Liver (tissue), 8 donors: ENCODE measurements at regions not wholly inside any gene's neighbourhood (a gene's known extent, or its start where the extent isn't known, plus 50 kb on each side); places are given as distances from the start of the nearest gene placed in this dataset.

Experiments used
- DNase-seq: peaks from one replicate; pipeline ENCODE4 v3.0.0-alpha.2; 2017; ENCODE audit warnings: low spot score
- H3K27ac ChIP-seq, 2 donors: one replicate each; pipeline ENCODE4 v1.7.0; 2013; ENCODE audit warnings: inconsistent platforms in 2 of 2, low read length in 2 of 2, control low read depth in 1 of 2, low read depth in 1 of 2, mild to moderate bottlenecking in 1 of 2
- H3K27me3 ChIP-seq, 4 donors: one replicate each; pipeline versions ENCODE4 v1.6.1 to v1.7.0; 2013; ENCODE audit warnings: low read length in 3 of 4, inconsistent platforms in 1 of 4, mild to moderate bottlenecking in 1 of 4, moderate library complexity in 1 of 4; ENCODE audit not compliant: control insufficient read depth in 4 of 4, insufficient read depth in 4 of 4
- H3K36me3 ChIP-seq, 4 donors: one replicate each; pipeline versions ENCODE4 v1.6.1 to v1.7.0; 2013; ENCODE audit warnings: low read length in 3 of 4, mild to moderate bottlenecking in 3 of 4, low read depth in 1 of 4, moderate library complexity in 1 of 4; ENCODE audit not compliant: control insufficient read depth in 4 of 4, insufficient read depth in 3 of 4
- H3K4me1 ChIP-seq, 4 donors: one replicate each; pipeline versions ENCODE4 v1.6.1 to v1.7.0; 2013; ENCODE audit warnings: low read length in 3 of 4, mild to moderate bottlenecking in 3 of 4, moderate library complexity in 1 of 4; ENCODE audit not compliant: control insufficient read depth in 4 of 4, insufficient read depth in 4 of 4
- H3K4me3 ChIP-seq, 3 donors: one replicate each; pipeline versions ENCODE4 v1.6.1 to v1.7.0; 2013; ENCODE audit warnings: low read length in 3 of 3, control low read depth in 1 of 3, low read depth in 1 of 3, mild to moderate bottlenecking in 1 of 3
- H3K9ac ChIP-seq, 2 donors: one replicate each; pipeline ENCODE4 v1.7.0; 2013; ENCODE audit warnings: low read length in 2 of 2, mild to moderate bottlenecking in 2 of 2, moderate library complexity in 2 of 2, control low read depth in 1 of 2, low read depth in 1 of 2
- H3K9me3 ChIP-seq, 4 donors: one replicate each; pipeline versions ENCODE4 v1.6.1 to v1.7.0; 2013; ENCODE audit warnings: low read length in 3 of 4; ENCODE audit not compliant: control insufficient read depth in 4 of 4
- ATF3 ChIP-seq: IDR thresholded peaks from 2 replicates; pipeline ENCODE4 v1.6.1; 2016; ENCODE audit warnings: antibody characterized with exemption
- CTCF ChIP-seq: fragments of 150-350 bp; IDR thresholded peaks from 2 replicates; pipeline ENCODE4 v1.5.1; 2017; ENCODE audit warnings: improper control_type of control experiment, low read depth, low read length; ENCODE audit not compliant: missing input control
- EGR1 ChIP-seq, 2 donors: IDR thresholded peaks; 2 replicates each; pipeline ENCODE4 v1.6.1; 2016 to 2018; ENCODE audit warnings: antibody characterized with exemption in 2 of 2, low read depth in 2 of 2
- FOXA1 ChIP-seq: IDR thresholded peaks from 2 replicates; pipeline ENCODE4 v1.6.1; 2016; ENCODE audit warnings: antibody characterized with exemption
- FOXA2 ChIP-seq: IDR thresholded peaks from 2 replicates; pipeline ENCODE4 v1.6.1; 2016; ENCODE audit warnings: antibody characterized with exemption
- HNF4A ChIP-seq, 2 donors: conservative IDR thresholded peaks; 2 replicates each; pipeline ENCODE4 v1.6.1; 2016; ENCODE audit warnings: antibody characterized with exemption in 2 of 2, mild to moderate bottlenecking in 2 of 2
- MAX ChIP-seq: IDR thresholded peaks from 2 replicates; pipeline ENCODE4 v1.6.1; 2016; ENCODE audit warnings: antibody characterized with exemption
- NR2F2 ChIP-seq: IDR thresholded peaks from 2 replicates; pipeline ENCODE4 v1.6.1; 2016; ENCODE audit warnings: antibody characterized with exemption
- RAD21 ChIP-seq, 2 donors: IDR thresholded peaks; 2 replicates each; pipeline ENCODE4 v1.6.1; 2016; ENCODE audit warnings: antibody characterized with exemption in 2 of 2, mild to moderate bottlenecking in 2 of 2
- REST ChIP-seq: IDR thresholded peaks from 2 replicates; pipeline ENCODE4 v1.6.1; 2016; ENCODE audit warnings: antibody characterized with exemption, mild to moderate bottlenecking
- RXRA ChIP-seq, 2 donors: IDR thresholded peaks; 2 replicates each; pipeline ENCODE4 v1.6.1; 2017 to 2018; ENCODE audit warnings: antibody characterized with exemption in 2 of 2, mild to moderate bottlenecking in 1 of 2
- TAF1 ChIP-seq: conservative IDR thresholded peaks from 2 replicates; pipeline ENCODE4 v1.6.1; 2016; ENCODE audit warnings: antibody characterized with exemption, mild to moderate bottlenecking
- YY1 ChIP-seq: IDR thresholded peaks from 2 replicates; pipeline ENCODE4 v1.6.1; 2016; ENCODE audit warnings: antibody characterized with exemption, mild to moderate bottlenecking
- WGBS: extraction: QIAGEN DNeasy Blood & Tissue Kit; methylation state at CpG from one replicate; pipeline ENCODE4 v1.1.7; 2013; 5-methylcytosine and 5-hydroxymethylcytosine counted together
- donor health status: healthy.
- donor health status: healthy.
- donor health status: healthy.
- donor health status: healthy.
- donor health status: healthy.

GRCh38 chr2:224136396-224136795 is 97.3 kb upstream of the SERPINE2 start (continued):
- no peak for TF ChIP-seq NR2F2

- H3K9ac ChIP-seq = no peak overlapping the region
- no peak overlapping the region for H3K4me3 ChIP-seq
- H3K4me1 ChIP-seq = no peaks in the 10 kb centered on the region
- DNase-seq = no peak
- no peaks in the 10 kb centered on the region for H3K27me3 ChIP-seq
- no peaks in the 10 kb centered on the region for H3K9me3 ChIP-seq
- TF ChIP-seq CTCF (no peak), YY1 (no peak), RAD21 (IDR thresholded peaks at IDR 0.05) (no peak), FOXA1 (no peak), EGR1 (IDR thresholded peaks at IDR 0.05; ENCODE audit: low read depth in 2 of 2) (no peak), TAF1 (no peak), MAX (no peak), FOXA2 (no peak), RXRA (IDR thresholded peaks at IDR 0.05) (no peak), ATF3 (no peak), HNF4A (conservative IDR thresholded peaks at IDR 0.05) (no peak)
- 85% methylated on average over 5 of the region's 5 CpGs for WGBS
- no peaks in the 10 kb centered on the region for H3K36me3 ChIP-seq
- H3K27ac ChIP-seq = no peak overlapping the region
Measured at GRCh38 chr2:224135881-224136280, 96.8 kb upstream of the SERPINE2 start.

GRCh38 chr2:224134003-224134734 is 95.1 kb upstream of the SERPINE2 start:
- TF ChIP-seq REST (no peak), ATF3 (no peak), EGR1 (IDR thresholded peaks at IDR 0.05; ENCODE audit: low read depth in 2 of 2) (no peak), RAD21 (IDR thresholded peaks at IDR 0.05) (no peak), CTCF (no peak), NR2F2 (no peak), FOXA1 (no peak), RXRA (IDR thresholded peaks at IDR 0.05) (no peak), MAX (no peak), TAF1 (no peak), YY1 (no peak)
- Histone ChIP-seq H3K9ac (no peak overlapping the region), H3K27me3 (no peaks in the 10 kb centered on the region)

More at GRCh38 chr2:224134003-224134734, 95.1 kb upstream of the SERPINE2 start:
- 94% methylated on average over 4 of the region's 4 CpGs for WGBS
- Histone ChIP-seq H3K4me3 (no peak overlapping the region), H3K27ac (no peak overlapping the region), H3K36me3 (no peaks in the 10 kb centered on the region), H3K9me3 (no peaks in the 10 kb centered on the region), H3K4me1 (no peaks in the 10 kb centered on the region)
- DNase-seq = no peak
